HG03139 (cell line): ENCODE measurements at regions not wholly inside any gene's neighbourhood (a gene's known extent, or its start where the extent isn't known, plus 50 kb on each side); places are given as distances from the start of the nearest gene placed in this dataset.
"Not testable (repeated sequence)": the region's sequence is repeated elsewhere in the genome, so short reads cannot be mapped to it uniquely, and the experiment has no call there.

ENCODE experiments used
- ATAC-seq: cut with Tn5 transposase; IDR thresholded peaks from one replicate; pipeline ENCODE4 v1.9.1; 2021; ENCODE audit not compliant: unreplicated experiment

- no peak for ATAC-seq
Measured at GRCh38 chr21:35624901-35625300, 435.4 kb downstream of the SETD4 start.

- ATAC-seq: no peak
Measured at GRCh38 chr21:35622612-35623011, 437.7 kb downstream of the SETD4 start.

- no peak for ATAC-seq
Measured at GRCh38 chr21:35619184-35619583, 441.1 kb downstream of the SETD4 start.

GRCh38 chr21:35617491-35617890 is 442.8 kb downstream of the SETD4 start:
- ATAC-seq: no peak

- no peak for ATAC-seq
Measured at GRCh38 chr21:35616090-35616489, 444.2 kb downstream of the SETD4 start.

GRCh38 chr21:35615325-35615724 is 445.0 kb downstream of the SETD4 start:
- ATAC-seq: no peak

GRCh38 chr21:35614396-35614921 is 445.9 kb downstream of the SETD4 start:
- no peak for ATAC-seq

GRCh38 chr21:35611708-35612132 is 448.6 kb downstream of the SETD4 start:
- ATAC-seq: no peak

- no peak for ATAC-seq
Measured at GRCh38 chr21:35609263-35609662, 451.1 kb downstream of the SETD4 start.

GRCh38 chr21:35607406-35607805 is 452.9 kb downstream of the SETD4 start:
- no peak for ATAC-seq

- ATAC-seq: no peak
Measured at GRCh38 chr21:35606578-35606977, 453.7 kb downstream of the SETD4 start.

- no peak for ATAC-seq
Measured at GRCh38 chr21:35606146-35606545, 454.2 kb downstream of the SETD4 start.

- no peak for ATAC-seq
Measured at GRCh38 chr21:35603494-35603893, 456.8 kb downstream of the SETD4 start.

- no peak for ATAC-seq
Measured at GRCh38 chr21:35602811-35603362, 457.4 kb downstream of the SETD4 start.

- ATAC-seq: no peak
Measured at GRCh38 chr21:35601211-35601610, 459.1 kb downstream of the SETD4 start.

- ATAC-seq: no peak
Measured at GRCh38 chr21:35599164-35599563, 461.2 kb downstream of the SETD4 start.

GRCh38 chr21:35597750-35598339 is 462.5 kb downstream of the SETD4 start:
- ATAC-seq: no peak

- ATAC-seq: no peak
Measured at GRCh38 chr21:35594905-35595304, 465.4 kb downstream of the SETD4 start.

GRCh38 chr21:35593000-35593502 is 467.3 kb downstream of the SETD4 start:
- no peak for ATAC-seq

- ATAC-seq: not testable (repeated sequence)
Measured at GRCh38 chr21:35590284-35590683, 470.0 kb downstream of the SETD4 start.

- no peak for ATAC-seq
Measured at GRCh38 chr21:35587841-35588380, 472.4 kb downstream of the SETD4 start.

GRCh38 chr21:35586305-35586704 is 474.0 kb downstream of the SETD4 start:
- no peak for ATAC-seq
